Ishikawa (cell line): ENCODE measurements at regions not wholly inside any gene's neighbourhood (a gene's known extent, or its start where the extent isn't known, plus 50 kb on each side); places are given as distances from the start of the nearest gene placed in this dataset.

Experiments
- CEBPB ChIP-seq: IDR thresholded peaks from 2 replicates; pipeline ENCODE4 v1.6.1; 2012
- CREB1 ChIP-seq: IDR thresholded peaks from 2 replicates; pipeline ENCODE4 v1.6.1; 2012; ENCODE audit warnings: low read depth
- EGR1 ChIP-seq: IDR thresholded peaks from 2 replicates; pipeline ENCODE4 v1.6.1; 2012
- EP300 ChIP-seq: IDR thresholded peaks from 2 replicates; pipeline ENCODE4 v1.6.1; 2012; ENCODE audit warnings: borderline replicate concordance
- FOXM1 ChIP-seq: IDR thresholded peaks from 2 replicates; pipeline ENCODE4 v1.6.1; 2012; ENCODE audit warnings: low read depth, borderline replicate concordance
- NFIC ChIP-seq: IDR thresholded peaks from 2 replicates; pipeline ENCODE4 v1.6.1; 2012
- RAD21 ChIP-seq: IDR thresholded peaks from 2 replicates; pipeline ENCODE4 v1.6.1; 2012; ENCODE audit warnings: low read depth
- REST ChIP-seq: IDR thresholded peaks from 2 replicates; pipeline ENCODE4 v1.6.1; 2012; ENCODE audit warnings: low read depth, mild to moderate bottlenecking
- TAF1 ChIP-seq: IDR thresholded peaks from 2 replicates; pipeline ENCODE4 v1.6.1; 2012; ENCODE audit warnings: low read depth, mild to moderate bottlenecking
- TCF12 ChIP-seq: IDR thresholded peaks from 2 replicates; pipeline ENCODE4 v1.6.1; 2012; ENCODE audit warnings: low read depth
- TEAD4 ChIP-seq: IDR thresholded peaks from 2 replicates; pipeline ENCODE4 v1.6.1; 2012
- USF1 ChIP-seq: IDR thresholded peaks from 2 replicates; pipeline ENCODE4 v1.6.1; 2012
- YY1 ChIP-seq: IDR thresholded peaks from 2 replicates; pipeline ENCODE4 v1.6.1; 2012; ENCODE audit warnings: low read depth
- ZBTB7A ChIP-seq: IDR thresholded peaks from 2 replicates; pipeline ENCODE4 v1.6.1; 2012; ENCODE audit warnings: low read depth
- TF ChIP-seq, protein P1 (sequence below): IDR thresholded peaks from 2 replicates; pipeline ENCODE4 v1.6.1; 2012

DNA sequence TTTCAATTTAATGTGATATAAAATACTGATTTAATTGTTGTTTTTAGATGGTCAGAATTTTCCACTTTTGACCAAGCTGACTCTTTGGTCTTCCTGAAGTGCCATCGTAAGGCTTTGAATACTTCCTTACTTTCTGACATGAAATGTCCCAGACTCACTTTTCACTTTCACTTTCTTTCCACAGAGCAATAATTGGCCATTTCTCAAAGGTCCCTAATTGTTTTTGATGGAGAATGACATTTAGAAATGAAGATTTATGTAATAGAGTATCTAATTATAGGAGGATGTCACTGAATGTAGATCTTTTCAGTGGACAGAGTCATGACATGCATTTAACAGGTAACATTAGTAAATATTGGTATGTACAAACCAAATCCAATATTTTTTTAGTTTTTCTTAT is 1141.6 kb downstream of the KCNT2 start:
- TF ChIP-seq FOXM1: no peak
- TF ChIP-seq ZBTB7A: no peak
- TF ChIP-seq, protein P1, sequence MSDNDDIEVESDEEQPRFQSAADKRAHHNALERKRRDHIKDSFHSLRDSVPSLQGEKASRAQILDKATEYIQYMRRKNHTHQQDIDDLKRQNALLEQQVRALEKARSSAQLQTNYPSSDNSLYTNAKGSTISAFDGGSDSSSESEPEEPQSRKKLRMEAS: no peak
- no peak for TF ChIP-seq YY1

DNA sequence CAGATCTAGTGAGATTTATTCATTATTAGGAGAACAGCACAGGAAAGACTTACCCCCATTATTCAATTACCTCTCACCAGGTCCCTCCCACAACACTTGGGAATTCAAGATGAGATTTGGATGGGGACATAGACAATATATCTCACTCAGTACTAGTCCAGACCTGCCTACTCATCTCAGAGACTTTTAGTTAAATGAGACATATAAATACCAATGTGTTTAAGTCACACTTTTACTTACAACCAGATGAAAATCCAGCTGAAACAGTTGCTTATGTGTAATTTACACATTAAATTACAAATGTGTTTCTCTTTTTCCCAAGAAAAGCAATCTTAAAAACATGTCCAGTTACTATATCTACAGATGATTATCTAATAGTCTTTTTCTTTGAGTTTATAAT is 1145.6 kb downstream of the KCNT2 start:
- TF ChIP-seq TAF1 (no peak), TCF12 (no peak), ZBTB7A (no peak), NFIC (no peak), USF1 (no peak), TEAD4 (no peak)
- TF ChIP-seq, protein P1: no peak

DNA sequence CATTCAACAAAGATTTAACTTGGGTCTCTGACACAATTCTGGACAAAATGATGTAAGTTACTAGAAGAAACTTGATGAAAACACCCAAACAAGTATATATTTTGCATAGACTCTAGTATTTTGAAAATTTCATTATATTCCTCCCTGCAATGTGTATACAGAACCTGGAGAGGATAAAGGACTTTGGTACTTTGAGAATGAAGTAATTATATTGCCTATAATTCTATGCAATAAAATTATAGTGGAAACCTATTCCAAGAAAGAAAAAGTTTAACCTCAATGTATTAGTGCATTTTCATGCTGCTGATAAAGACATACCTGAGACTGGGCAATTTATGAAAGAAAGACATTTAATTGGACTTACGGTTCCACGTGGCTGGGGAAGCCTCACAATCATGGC is 1146.1 kb downstream of the KCNT2 start:
- TF ChIP-seq, protein P1: no peak
- TF ChIP-seq CEBPB: no peak

DNA sequence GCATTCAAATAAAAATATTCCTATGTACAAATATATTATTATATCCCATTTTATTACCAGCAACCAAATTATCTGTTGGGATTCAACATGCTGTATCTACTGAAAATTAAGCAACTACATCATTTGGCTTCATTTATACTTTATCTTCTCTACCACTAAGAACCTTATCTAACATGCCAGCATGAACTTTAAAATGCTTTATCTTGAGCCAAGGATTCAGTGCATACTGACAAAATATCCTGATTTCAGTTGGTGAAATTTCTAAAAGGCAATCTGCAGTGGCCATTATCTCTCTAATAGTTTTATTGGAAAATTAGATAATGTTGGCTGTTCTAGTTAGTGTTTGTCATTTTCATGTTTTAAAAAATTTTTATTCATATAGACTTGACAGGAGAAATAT is 1149.9 kb downstream of the KCNT2 start:
- TF ChIP-seq USF1 (no peak), RAD21 (no peak), TAF1 (no peak), TEAD4 (no peak), REST (no peak), FOXM1 (no peak), NFIC (no peak), YY1 (no peak), ZBTB7A (no peak), TCF12 (no peak), EGR1 (no peak), EP300 (no peak)
- TF ChIP-seq, protein P1: no peak

GRCh38 chr1:195450794-195451193 is 1157.4 kb downstream of the KCNT2 start:
- TF ChIP-seq TAF1: no peak
- no peak for TF ChIP-seq USF1
- no peak for TF ChIP-seq YY1

DNA sequence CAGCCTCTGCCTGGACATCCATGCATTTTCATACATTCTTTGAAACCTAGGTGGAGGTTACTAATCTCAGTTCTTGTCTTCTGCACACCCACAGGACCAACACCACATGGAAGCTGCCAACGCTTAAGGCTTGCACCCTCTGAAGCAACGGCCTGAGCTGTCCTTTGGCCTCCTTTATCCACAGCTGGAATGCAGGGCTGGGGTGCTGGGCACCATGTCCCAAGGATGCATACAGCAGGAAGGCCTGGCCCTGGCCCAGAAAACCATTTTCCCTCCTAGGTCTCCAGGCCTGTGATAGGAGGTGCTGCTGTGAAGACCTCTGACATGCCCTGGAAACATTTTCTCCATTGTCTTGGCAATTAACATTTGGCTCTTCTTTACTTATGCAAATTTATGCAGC is 1168.6 kb downstream of the KCNT2 start:
- TF ChIP-seq CEBPB: no peak
- TF ChIP-seq YY1: no peak
- TF ChIP-seq TEAD4: no peak
- no peak for TF ChIP-seq ZBTB7A
- TF ChIP-seq NFIC: no peak
- no peak for TF ChIP-seq USF1

GRCh38 chr1:195434566-195435203 is 1173.6 kb downstream of the KCNT2 start:
- TF ChIP-seq TCF12 (no peak), ZBTB7A (no peak), RAD21 (no peak), EP300 (no peak), EGR1 (no peak), USF1 (no peak), FOXM1 (no peak), YY1 (no peak), CEBPB (no peak), TEAD4 (no peak), TAF1 (no peak), REST (no peak), NFIC (no peak), CREB1 (no peak)
- TF ChIP-seq, protein P1: no peak
